ENCODE measurements at regions not wholly inside any gene's neighbourhood (a gene's known extent, or its start where the extent isn't known, plus 50 kb on each side); places are given as distances from the start of the nearest gene placed in this dataset.

DNA sequence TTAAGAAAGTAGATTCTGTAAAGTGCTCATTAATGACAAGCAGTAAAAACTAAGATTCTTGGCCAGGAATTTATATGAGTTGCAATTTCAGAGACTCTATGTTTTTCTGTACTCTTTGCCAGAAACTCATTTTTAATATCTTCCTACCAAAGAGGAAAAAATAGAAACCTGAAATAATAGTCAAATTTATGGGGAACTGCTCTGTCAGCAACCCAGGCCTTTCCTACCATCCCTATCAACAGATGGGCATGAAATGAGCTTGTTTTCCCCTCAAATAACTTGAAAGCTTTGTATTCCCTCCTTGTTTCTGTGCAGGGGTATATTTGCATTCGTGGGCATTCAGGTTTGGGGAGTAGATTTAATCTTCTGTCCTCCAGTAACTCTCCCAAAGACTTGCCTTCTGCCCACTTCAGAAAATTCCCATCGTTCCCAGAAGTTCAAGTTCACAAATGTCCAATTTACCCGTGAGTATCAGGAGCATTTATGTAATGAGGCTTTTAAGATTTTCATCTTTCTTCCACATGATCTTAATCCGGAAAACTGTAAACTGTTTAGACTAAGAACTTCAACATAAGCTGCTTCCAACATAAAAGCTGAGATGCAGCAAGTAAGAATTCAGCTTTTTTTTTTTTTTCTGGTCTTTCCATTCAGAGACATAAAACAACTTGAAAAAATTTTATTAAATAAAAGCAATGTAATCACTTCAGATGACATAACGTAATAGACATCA, 363.1 kb downstream of the EFNB2 start:
- no peaks in the 10 kb centered on the region for H3K9me3 ChIP-seq (ENCODE audit: severe bottlenecking)
- H3K27me3 ChIP-seq (ENCODE audit: insufficient read depth, low read depth, severe bottlenecking), result no peaks in the 10 kb centered on the region
- DNase-seq, result no peak
- no peak for TF ChIP-seq CTCF (IDR thresholded peaks at IDR 0.05; ENCODE audit: low read depth, low read length)
- no peak overlapping the region for H3K27ac ChIP-seq
- no peaks in the 10 kb centered on the region for H3K36me3 ChIP-seq
- H3K4me3 ChIP-seq (ENCODE audit: low read depth, low read length), result no peak overlapping the region

- H3K27ac ChIP-seq, result no peak overlapping the region
- TF ChIP-seq CTCF (IDR thresholded peaks at IDR 0.05; ENCODE audit: low read depth, low read length), result no peak
Measured at GRCh38 chr13:106163426-106163825, 372.0 kb downstream of the EFNB2 start.

DNA sequence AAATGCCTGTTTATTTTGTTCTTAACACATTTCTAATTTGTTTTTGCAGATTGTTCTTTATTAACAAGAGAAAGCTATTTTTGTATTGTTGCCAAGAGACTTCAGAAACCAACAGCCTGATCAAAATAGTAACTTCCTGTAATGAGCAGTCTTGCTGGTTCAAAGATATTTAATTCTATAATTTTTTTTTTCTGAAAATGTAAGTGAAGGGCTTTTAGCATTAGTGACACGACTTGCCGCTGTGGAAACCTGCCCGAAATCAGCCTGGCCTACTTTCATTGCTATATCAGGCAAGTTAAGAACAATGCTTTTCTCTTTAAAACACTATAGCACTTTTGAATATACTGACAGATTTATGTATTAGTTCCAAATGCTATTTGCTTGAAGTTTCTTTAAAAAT, 374.3 kb downstream of the EFNB2 start:
- Histone ChIP-seq H3K27ac (no peak overlapping the region), H3K27me3 (ENCODE audit: insufficient read depth, low read depth, severe bottlenecking) (no peaks in the 10 kb centered on the region), H3K4me3 (ENCODE audit: low read depth, low read length) (no peak overlapping the region), H3K9me3 (ENCODE audit: severe bottlenecking) (peaks cover 3% of the 10 kb centered on the region), H3K36me3 (no peaks in the 10 kb centered on the region)
- TF ChIP-seq CTCF (IDR thresholded peaks at IDR 0.05; ENCODE audit: low read depth, low read length), result no peak
- DNase-seq, result no peak

More at GRCh38 chr13:106163426-106163825, 372.0 kb downstream of the EFNB2 start:
- H3K9me3 ChIP-seq (ENCODE audit: severe bottlenecking), result peaks cover 3% of the 10 kb centered on the region
- H3K36me3 ChIP-seq, result no peaks in the 10 kb centered on the region
- no peaks in the 10 kb centered on the region for H3K27me3 ChIP-seq (ENCODE audit: insufficient read depth, low read depth, severe bottlenecking)
- H3K4me3 ChIP-seq (ENCODE audit: low read depth, low read length), result no peak overlapping the region
- DNase-seq, result no peak

DNA sequence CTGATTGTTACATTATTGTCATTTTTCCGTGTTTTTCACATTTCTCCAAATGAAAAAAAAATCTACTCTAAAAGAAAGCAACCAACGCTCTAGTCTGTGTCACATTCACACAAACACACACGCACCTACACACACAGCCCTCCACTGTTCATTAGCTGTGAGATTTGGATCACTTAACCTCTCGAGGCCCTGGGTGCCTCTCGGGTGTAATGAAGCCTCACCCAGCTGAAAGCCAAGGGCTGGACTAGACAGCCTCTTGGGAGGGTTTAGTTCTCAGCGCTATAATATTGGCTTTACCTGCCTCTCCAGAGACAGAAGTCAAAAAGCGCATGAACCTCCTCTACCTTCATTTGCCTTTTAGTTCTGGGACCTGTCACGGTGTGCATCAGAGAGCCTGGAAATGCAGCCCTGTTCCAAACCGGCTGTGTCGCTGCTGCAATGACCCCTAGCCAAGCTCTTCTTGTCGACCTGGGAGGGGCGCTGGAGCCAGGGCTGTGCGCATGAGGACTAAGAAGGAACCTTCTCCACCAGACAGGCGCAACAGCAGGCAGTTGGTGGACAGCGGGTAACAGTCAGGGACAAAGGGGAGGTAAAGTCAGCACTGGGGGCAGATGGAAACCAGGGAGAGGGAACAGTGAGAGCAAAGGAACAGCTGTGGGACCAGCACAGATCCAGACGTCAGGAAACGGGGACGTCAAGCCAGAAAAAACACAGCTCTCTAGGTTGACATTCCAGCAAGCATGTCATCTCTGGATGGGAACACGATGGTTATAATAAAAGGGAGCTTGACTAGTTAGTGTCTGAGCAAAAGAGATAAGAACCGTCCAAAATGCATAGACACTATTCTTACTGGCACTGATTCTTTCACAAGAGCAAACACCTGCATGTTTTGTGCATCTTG, 375.9 kb downstream of the EFNB2 start:
- H3K27ac ChIP-seq, result no peak overlapping the region
- TF ChIP-seq CTCF (IDR thresholded peaks at IDR 0.05; ENCODE audit: low read depth, low read length), result no peak

DNA sequence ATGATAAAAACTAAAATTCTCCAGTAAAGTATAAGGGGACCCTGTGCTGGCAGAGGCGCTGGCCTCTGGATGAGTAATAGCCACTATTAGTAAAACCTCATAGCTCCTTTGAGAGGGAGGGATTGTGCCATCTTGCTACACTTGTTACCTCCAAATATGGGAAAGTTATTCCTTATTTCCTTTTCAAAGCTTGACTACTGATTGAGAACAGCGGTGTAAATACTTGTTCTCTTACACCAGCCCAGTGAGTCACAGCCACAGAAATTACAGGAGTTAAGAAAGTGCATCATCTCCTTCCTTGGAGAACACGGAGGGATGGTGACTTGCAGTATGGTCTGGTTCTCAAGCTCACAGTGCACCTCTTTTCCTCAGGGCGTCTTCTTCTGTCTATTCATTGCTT, 379.0 kb downstream of the EFNB2 start:
- no peaks in the 10 kb centered on the region for H3K36me3 ChIP-seq
- DNase-seq, result no peak
- no peak overlapping the region for H3K27ac ChIP-seq
- H3K9me3 ChIP-seq (ENCODE audit: severe bottlenecking), result no peaks in the 10 kb centered on the region
- no peak overlapping the region for H3K4me3 ChIP-seq (ENCODE audit: low read depth, low read length)
- no peaks in the 10 kb centered on the region for H3K27me3 ChIP-seq (ENCODE audit: insufficient read depth, low read depth, severe bottlenecking)
- TF ChIP-seq CTCF (IDR thresholded peaks at IDR 0.05; ENCODE audit: low read depth, low read length), result no peak

More for the DNA sequence above, 375.9 kb downstream of the EFNB2 start:
- DNase-seq, result no peak
- Histone ChIP-seq H3K36me3 (no peaks in the 10 kb centered on the region), H3K4me3 (ENCODE audit: low read depth, low read length) (no peak overlapping the region), H3K27me3 (ENCODE audit: insufficient read depth, low read depth, severe bottlenecking) (no peaks in the 10 kb centered on the region), H3K9me3 (ENCODE audit: severe bottlenecking) (no peaks in the 10 kb centered on the region)
